Ishikawa (cell line): ENCODE measurements at regions not wholly inside any gene's neighbourhood (a gene's known extent, or its start where the extent isn't known, plus 50 kb on each side); places are given as distances from the start of the nearest gene placed in this dataset.

Experiments used
- CEBPB ChIP-seq: IDR thresholded peaks from 2 replicates; pipeline ENCODE4 v1.6.1; 2012
- CREB1 ChIP-seq: IDR thresholded peaks from 2 replicates; pipeline ENCODE4 v1.6.1; 2012; ENCODE audit warnings: low read depth
- EGR1 ChIP-seq: IDR thresholded peaks from 2 replicates; pipeline ENCODE4 v1.6.1; 2012
- EP300 ChIP-seq: IDR thresholded peaks from 2 replicates; pipeline ENCODE4 v1.6.1; 2012; ENCODE audit warnings: borderline replicate concordance
- FOXM1 ChIP-seq: IDR thresholded peaks from 2 replicates; pipeline ENCODE4 v1.6.1; 2012; ENCODE audit warnings: low read depth, borderline replicate concordance
- MAX ChIP-seq: IDR thresholded peaks from 2 replicates; pipeline ENCODE4 v1.6.1; 2012
- NFIC ChIP-seq: IDR thresholded peaks from 2 replicates; pipeline ENCODE4 v1.6.1; 2012
- RAD21 ChIP-seq: IDR thresholded peaks from 2 replicates; pipeline ENCODE4 v1.6.1; 2012; ENCODE audit warnings: low read depth
- REST ChIP-seq: IDR thresholded peaks from 2 replicates; pipeline ENCODE4 v1.6.1; 2012; ENCODE audit warnings: low read depth, mild to moderate bottlenecking
- TAF1 ChIP-seq: IDR thresholded peaks from 2 replicates; pipeline ENCODE4 v1.6.1; 2012; ENCODE audit warnings: low read depth, mild to moderate bottlenecking
- TCF12 ChIP-seq: IDR thresholded peaks from 2 replicates; pipeline ENCODE4 v1.6.1; 2012; ENCODE audit warnings: low read depth
- TEAD4 ChIP-seq: IDR thresholded peaks from 2 replicates; pipeline ENCODE4 v1.6.1; 2012
- USF1 ChIP-seq: IDR thresholded peaks from 2 replicates; pipeline ENCODE4 v1.6.1; 2012
- YY1 ChIP-seq: IDR thresholded peaks from 2 replicates; pipeline ENCODE4 v1.6.1; 2012; ENCODE audit warnings: low read depth
- ZBTB7A ChIP-seq: IDR thresholded peaks from 2 replicates; pipeline ENCODE4 v1.6.1; 2012; ENCODE audit warnings: low read depth

- TF ChIP-seq ZBTB7A, result no peak
- TF ChIP-seq FOXM1, result no peak
- TF ChIP-seq YY1, result no peak
- TF ChIP-seq EP300, result no peak
- TF ChIP-seq NFIC, result no peak
Observed at GRCh38 chr5:165573445-165573844, 2068.0 kb downstream of the MAT2B start.

- TF ChIP-seq MAX, result no peak
- no peak for TF ChIP-seq YY1
- no peak for TF ChIP-seq TCF12
- TF ChIP-seq REST, result no peak
- no peak for TF ChIP-seq FOXM1
- no peak for TF ChIP-seq USF1
- no peak for TF ChIP-seq RAD21
- TF ChIP-seq EP300, result no peak
- no peak for TF ChIP-seq ZBTB7A
- no peak for TF ChIP-seq EGR1
- TF ChIP-seq NFIC, result no peak
- no peak for TF ChIP-seq CEBPB
- no peak for TF ChIP-seq TEAD4
- TF ChIP-seq CREB1, result no peak
Observed at GRCh38 chr5:165574100-165574499, 2068.7 kb downstream of the MAT2B start.

GRCh38 chr5:165576678-165577275 is 2071.4 kb downstream of the MAT2B start:
- TF ChIP-seq REST (no peak), TAF1 (no peak), CREB1 (no peak), ZBTB7A (no peak), USF1 (no peak), EP300 (no peak), RAD21 (no peak)

GRCh38 chr5:165579911-165580310 is 2074.5 kb downstream of the MAT2B start:
- TF ChIP-seq FOXM1 (no peak), YY1 (no peak), RAD21 (no peak), ZBTB7A (no peak), TEAD4 (no peak), EGR1 (no peak), REST (no peak), EP300 (no peak), TAF1 (no peak), CEBPB (no peak)

GRCh38 chr5:165594693-165595092 is 2089.3 kb downstream of the MAT2B start:
- TF ChIP-seq MAX (no peak), TCF12 (no peak), RAD21 (no peak), YY1 (no peak), FOXM1 (no peak), EGR1 (no peak), EP300 (no peak), CREB1 (no peak), TAF1 (no peak), ZBTB7A (no peak)
